ENCODE measurements at regions not wholly inside any gene's neighbourhood (a gene's known extent, or its start where the extent isn't known, plus 50 kb on each side); places are given as distances from the start of the nearest gene placed in this dataset.

GRCh38 chr9:104025945-104026344, 68.2 kb upstream of the SMC2 start:
- H4K20me1 ChIP-seq (ENCODE audit: insufficient read depth, low read length): no peaks in the 10 kb centered on the region
- no TSS peak for BruUV-seq (replicated peaks)
- ATAC-seq (no peak), FAIRE-seq (no peak), DNase-seq (ENCODE audit: low spot score) (no peak)
- no peaks in the 10 kb centered on the region for H3K4me1 ChIP-seq (ENCODE audit: insufficient read depth, low read length)
- no peaks in the 10 kb centered on the region for H3K36me3 ChIP-seq (replicated peaks in 1 of 2; ENCODE audit: control insufficient read depth in 1 of 2, insufficient read depth in 2 of 2, low read length in 2 of 2)
- H3K9me3 ChIP-seq (ENCODE audit: low read length): no peaks in the 10 kb centered on the region
- in situ Hi-C loops (cut with HindIII; ENCODE audit: extremely low pct_ligation_motif_present, low pct_unique_long_range_greater_than_20kb) (no loop called here), intact Hi-C loops (cut with micrococcal nuclease; ENCODE audit: unreplicated experiment) (loop anchor here (2.0 kb wide), 1 partner anchor 361 kb away; no protein-coding TSS in a partner anchor)
- POLR2A ChIA-PET: no interaction called here
- WGBS (ENCODE audit: low lambda C conversion rate): 2% methylated on average over 2 of the region's 2 CpGs
- H3K79me2 ChIP-seq (ENCODE audit: insufficient read depth, low read length): no peaks in the 10 kb centered on the region
- no peak for TF ChIP-seq ZNF616 (CRISPR knock-in tag; IDR thresholded peaks at IDR 0.05; ENCODE audit: low read depth)
- no peak for TF ChIP-seq ZNF260 (CRISPR knock-in tag; IDR thresholded peaks at IDR 0.05; ENCODE audit: borderline replicate concordance, low read depth)
- TF ChIP-seq DMTF1 (CRISPR knock-in tag; IDR thresholded peaks at IDR 0.05): no peak
- TF ChIP-seq ZNF576 (CRISPR knock-in tag; IDR thresholded peaks at IDR 0.05): no peak
- TF ChIP-seq ZNF510 (CRISPR knock-in tag; IDR thresholded peaks at IDR 0.05; ENCODE audit: low read depth): no peak
- no peak for TF ChIP-seq ZNF83 (CRISPR knock-in tag; IDR thresholded peaks at IDR 0.05; ENCODE audit: borderline replicate concordance)
- no peak for TF ChIP-seq CREB1 (IDR thresholded peaks at IDR 0.05)
- no peak for TF ChIP-seq CREB1 (CRISPR knock-in tag; IDR thresholded peaks at IDR 0.05)
- TF ChIP-seq PHF8 (CRISPR knock-in tag; IDR thresholded peaks at IDR 0.05): no peak
- no peak for TF ChIP-seq SCMH1 (CRISPR knock-in tag; IDR thresholded peaks at IDR 0.05; ENCODE audit: borderline replicate concordance)
- TF ChIP-seq ZNF121 (CRISPR knock-in tag; IDR thresholded peaks at IDR 0.05): no peak
- TF ChIP-seq ZSCAN30 (CRISPR knock-in tag; IDR thresholded peaks at IDR 0.05): no peak
- TF ChIP-seq ZSCAN22 (CRISPR knock-in tag; IDR thresholded peaks at IDR 0.05): no peak
- no peak for TF ChIP-seq ZNF609 (CRISPR knock-in tag; IDR thresholded peaks at IDR 0.05; ENCODE audit: borderline replicate concordance)
- TF ChIP-seq ZNF724P (CRISPR knock-in tag; IDR thresholded peaks at IDR 0.05; ENCODE audit: borderline replicate concordance): no peak
- TF ChIP-seq ZNF713 (CRISPR knock-in tag; IDR thresholded peaks at IDR 0.05): no peak
- TF ChIP-seq TOE1 (CRISPR knock-in tag; IDR thresholded peaks at IDR 0.05): no peak
- H3K27ac ChIP-seq (ENCODE audit: extremely low read length, insufficient read depth, low read length): no peak overlapping the region
- CTCF ChIA-PET (ENCODE audit: low intra/inter-chr PET ratio, low total read pairs): no interaction called here
- no peak overlapping the region for H2AFZ ChIP-seq (ENCODE audit: low read length)
- no peak overlapping the region for H3K4me2 ChIP-seq (ENCODE audit: low read depth, low read length)
- H3K27me3 ChIP-seq (ENCODE audit: control insufficient read depth in 1 of 2, insufficient read depth in 2 of 2, low read length in 2 of 2): no peaks in the 10 kb centered on the region
- H3K9ac ChIP-seq (ENCODE audit: insufficient read depth, low read depth, low read length): no peak overlapping the region
- H3K4me3 ChIP-seq (replicated peaks in 1 of 3; ENCODE audit: insufficient read depth in 1 of 3, low read depth in 2 of 3, low read length in 3 of 3): no peak overlapping the region
